Activated CD4-positive, alpha-beta memory T cell treated with anti-CD3 and anti-CD28 coated beads for 36 hours (primary cell): ENCODE measurements at regions not wholly inside any gene's neighbourhood (a gene's known extent, or its start where the extent isn't known, plus 50 kb on each side); places are given as distances from the start of the nearest gene placed in this dataset.
"Not testable (repeated sequence)": the region's sequence is repeated elsewhere in the genome, so short reads cannot be mapped to it uniquely, and the experiment has no call there.

Experiments used
- CTCF ChIA-PET: fragments of 350-600 bp; sonication (Branson Sonifier 250); formaldehyde crosslinking; loops from one replicate; lab custom pipeline; 2021; ENCODE audit warnings: antibody characterized with exemption, inconsistent platforms; lab: Charles Lee
- POLR2A ChIA-PET: fragments of 350-600 bp; sonication (Branson Sonifier 250); formaldehyde crosslinking; loops from one replicate; lab custom pipeline; 2021; ENCODE audit warnings: antibody characterized with exemption; lab: Charles Lee
- DNase-seq: peaks from one replicate; pipeline ENCODE4 v3.0.0-alpha.2; 2020
- H3K27ac Mint-ChIP-seq: one replicate; pipeline ENCODE4 v1.8.0; 2021; ENCODE audit warnings: mixed read lengths
- H3K27me3 Mint-ChIP-seq: one replicate; pipeline ENCODE4 v1.8.0; 2021; ENCODE audit warnings: mixed read lengths
- H3K36me3 Mint-ChIP-seq: one replicate; pipeline ENCODE4 v1.8.0; 2021; ENCODE audit warnings: mixed read lengths
- H3K4me1 Mint-ChIP-seq: one replicate; pipeline ENCODE4 v1.8.0; 2021; ENCODE audit warnings: low read depth, mixed read lengths
- H3K4me3 Mint-ChIP-seq: one replicate; pipeline ENCODE4 v1.8.0; 2021; ENCODE audit warnings: mild to moderate bottlenecking, mixed read lengths
- H3K9me3 Mint-ChIP-seq: one replicate; pipeline ENCODE4 v1.8.0; 2021; ENCODE audit warnings: mixed read lengths
- intact Hi-C: fragments of 100-400 bp; cut with micrococcal nuclease; formaldehyde crosslinking; loops from one replicate; pipeline ENCODE4 v1.15.1; 2023

DNA sequence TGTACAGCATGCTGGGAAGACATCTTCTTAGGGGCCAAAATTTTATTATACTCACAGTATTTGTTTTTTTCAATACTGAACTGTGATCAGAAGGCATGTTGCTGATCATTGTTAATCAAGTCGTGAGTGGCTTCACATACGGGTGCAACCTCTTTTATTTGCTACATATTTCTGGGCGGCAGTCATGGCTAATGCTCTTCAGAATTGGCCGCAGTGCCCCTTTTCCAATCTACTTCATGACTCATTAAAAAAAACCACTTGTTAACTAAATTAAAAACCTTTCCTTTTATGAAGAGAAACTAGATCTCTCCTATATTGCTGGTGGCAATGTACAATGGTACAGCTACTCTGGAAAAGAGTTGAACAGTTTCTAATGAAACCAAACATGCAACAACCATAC lies 101.5 kb upstream of the C1GALT1C1 start:
- CTCF ChIA-PET: no interaction called here
- Mint-ChIP-seq H3K4me1 (peaks cover under 1% of the 10 kb centered on the region), H3K27ac (no peak overlapping the region), H3K9me3 (no peaks in the 10 kb centered on the region), H3K4me3 (no peak overlapping the region), H3K36me3 (no peaks in the 10 kb centered on the region), H3K27me3 (no peaks in the 10 kb centered on the region)
- no peak for DNase-seq
- POLR2A ChIA-PET: no interaction called here
- intact Hi-C loops: no loop called here

DNA sequence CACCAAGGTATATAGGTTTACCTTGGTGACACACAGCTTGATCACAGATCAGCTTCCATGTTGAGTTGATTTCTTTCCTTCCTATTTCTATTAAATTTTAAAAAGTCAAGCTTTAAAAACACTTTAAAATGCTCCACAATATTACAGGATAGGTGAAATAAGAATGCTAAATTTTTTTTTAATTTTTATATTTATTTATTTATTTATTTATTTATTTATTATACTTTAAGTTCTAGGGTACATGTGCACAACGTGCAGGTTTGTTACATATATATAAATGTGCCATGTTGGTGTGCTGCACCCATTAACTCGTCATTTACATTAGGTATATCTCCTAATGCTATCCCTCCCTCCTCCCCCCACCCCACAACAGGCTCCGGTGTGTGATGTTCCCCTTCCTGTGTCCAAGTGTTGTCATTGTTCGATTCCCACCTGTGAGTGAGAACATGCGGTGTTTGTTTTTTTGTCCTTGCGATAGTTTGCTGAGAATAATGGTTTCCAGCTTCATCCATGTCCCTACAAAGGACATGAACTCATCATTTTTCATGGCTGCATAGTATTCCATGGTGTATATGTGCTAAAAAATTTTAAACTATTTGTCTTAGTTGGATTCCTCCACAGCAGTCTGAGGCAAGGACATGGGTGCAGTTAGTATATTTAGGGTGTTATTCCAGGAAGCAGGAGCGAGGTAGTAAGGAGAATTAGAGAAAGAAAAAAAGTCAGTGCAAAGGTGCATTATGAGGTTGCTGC lies 99.8 kb upstream of the C1GALT1C1 start:
- H3K4me3 Mint-ChIP-seq, H3K4me1 Mint-ChIP-seq, H3K27me3 Mint-ChIP-seq, CTCF ChIA-PET, H3K27ac Mint-ChIP-seq, intact Hi-C loops, DNase-seq, POLR2A ChIA-PET, H3K36me3 Mint-ChIP-seq, H3K9me3 Mint-ChIP-seq: not testable (repeated sequence)

DNA sequence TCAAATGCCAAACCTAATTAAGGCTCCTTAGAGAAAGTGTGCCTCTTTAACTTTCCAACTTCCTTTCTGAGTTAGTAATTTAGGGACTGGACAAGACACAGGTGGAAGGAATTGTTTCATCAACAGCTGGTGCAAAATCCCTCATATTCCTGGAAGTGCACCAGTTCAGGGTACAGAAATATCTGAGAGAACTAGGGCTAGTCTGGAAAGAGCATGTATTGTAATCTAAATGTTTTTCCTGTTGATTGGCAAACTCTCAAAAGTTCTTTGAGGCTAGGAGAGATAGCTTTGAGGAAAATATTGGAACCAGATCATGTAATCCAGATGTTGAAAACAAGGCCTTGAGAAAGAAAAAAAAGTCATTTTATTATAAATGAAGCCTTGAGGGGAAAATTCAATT lies 98.1 kb upstream of the C1GALT1C1 start:
- H3K27me3 Mint-ChIP-seq: no peaks in the 10 kb centered on the region
- no peak overlapping the region for H3K4me3 Mint-ChIP-seq
- no peak for DNase-seq
- ChIA-PET CTCF (no interaction called here), POLR2A (no interaction called here)
- H3K4me1 Mint-ChIP-seq: peaks cover 4% of the 10 kb centered on the region
- no peak overlapping the region for H3K27ac Mint-ChIP-seq
- no peaks in the 10 kb centered on the region for H3K9me3 Mint-ChIP-seq
- intact Hi-C loops: no loop called here
- no peaks in the 10 kb centered on the region for H3K36me3 Mint-ChIP-seq

DNA sequence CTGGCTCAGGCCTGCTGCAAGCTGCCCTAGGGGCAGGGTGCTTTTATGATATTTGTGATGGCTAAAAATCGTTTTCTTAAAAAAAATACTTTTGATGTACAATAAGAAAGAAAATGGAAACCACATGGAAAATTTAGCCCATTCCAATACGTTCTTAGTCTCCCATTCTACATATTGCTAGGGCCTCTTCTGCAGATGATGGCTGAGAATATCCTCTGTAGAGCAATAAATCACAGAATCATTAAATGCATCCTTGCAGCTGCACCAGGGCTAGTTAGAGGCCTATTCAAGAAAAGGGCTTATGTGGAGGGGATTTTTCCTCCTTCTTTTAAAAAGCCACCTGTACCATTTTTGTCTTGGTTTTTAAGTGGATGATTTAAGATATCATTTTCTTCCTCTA lies 97.6 kb upstream of the C1GALT1C1 start:
- no peaks in the 10 kb centered on the region for H3K9me3 Mint-ChIP-seq
- intact Hi-C loops: no loop called here
- H3K27me3 Mint-ChIP-seq: no peaks in the 10 kb centered on the region
- no peak for DNase-seq
- H3K4me1 Mint-ChIP-seq: peaks cover 4% of the 10 kb centered on the region
- ChIA-PET POLR2A (no interaction called here), CTCF (no interaction called here)
- no peaks in the 10 kb centered on the region for H3K36me3 Mint-ChIP-seq
- H3K4me3 Mint-ChIP-seq: no peak overlapping the region
- H3K27ac Mint-ChIP-seq: no peak overlapping the region

DNA sequence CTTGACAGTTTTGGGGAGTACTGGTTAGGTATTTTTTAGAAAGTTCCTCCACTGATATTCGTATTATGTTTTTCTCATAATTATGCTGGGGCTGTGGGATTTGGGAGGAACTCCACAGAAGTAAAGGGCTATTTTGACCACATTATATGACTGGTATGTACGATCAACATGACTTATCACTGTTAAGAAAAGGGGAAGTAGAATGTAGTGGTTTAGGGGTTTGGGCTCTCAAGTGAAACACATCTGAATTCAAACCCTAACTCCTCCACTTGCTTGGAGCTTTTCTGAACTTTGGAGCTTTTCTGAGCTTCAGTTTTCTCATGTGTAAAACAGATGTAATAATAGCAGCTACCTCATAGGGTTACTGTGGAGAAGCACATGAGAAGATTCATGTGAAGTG lies 96.4 kb upstream of the C1GALT1C1 start:
- Mint-ChIP-seq H3K27ac (no peak overlapping the region), H3K9me3 (no peaks in the 10 kb centered on the region), H3K36me3 (no peaks in the 10 kb centered on the region), H3K4me1 (peaks cover 4% of the 10 kb centered on the region), H3K4me3 (no peak overlapping the region), H3K27me3 (no peaks in the 10 kb centered on the region)
- ChIA-PET CTCF (no interaction called here), POLR2A (no interaction called here)
- no peak for DNase-seq
- intact Hi-C loops: no loop called here

DNA sequence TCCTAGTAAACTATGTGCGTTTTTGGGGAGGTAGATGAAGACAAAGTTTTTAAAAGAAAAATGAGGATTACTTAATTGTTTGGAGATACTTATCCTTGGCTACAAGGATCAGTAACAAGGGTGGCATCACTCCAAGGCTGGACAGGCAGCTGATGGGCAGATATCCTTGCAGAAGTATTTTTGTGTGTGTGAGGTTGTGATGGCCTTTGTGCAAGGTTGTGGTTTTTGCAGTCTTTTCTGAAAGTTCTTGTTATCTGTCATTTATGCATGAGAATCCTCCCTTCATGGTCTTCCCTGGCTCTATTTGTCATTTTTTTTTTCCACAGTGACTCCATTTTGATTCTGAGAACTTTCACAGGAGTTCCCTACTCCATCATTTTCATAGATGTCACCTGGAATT lies 96.0 kb upstream of the C1GALT1C1 start:
- Mint-ChIP-seq H3K36me3 (no peaks in the 10 kb centered on the region), H3K27ac (no peak overlapping the region), H3K4me1 (peaks cover 4% of the 10 kb centered on the region), H3K27me3 (no peaks in the 10 kb centered on the region), H3K4me3 (no peak overlapping the region), H3K9me3 (no peaks in the 10 kb centered on the region)
- ChIA-PET CTCF (no interaction called here), POLR2A (no interaction called here)
- intact Hi-C loops: no loop called here
- no peak for DNase-seq

DNA sequence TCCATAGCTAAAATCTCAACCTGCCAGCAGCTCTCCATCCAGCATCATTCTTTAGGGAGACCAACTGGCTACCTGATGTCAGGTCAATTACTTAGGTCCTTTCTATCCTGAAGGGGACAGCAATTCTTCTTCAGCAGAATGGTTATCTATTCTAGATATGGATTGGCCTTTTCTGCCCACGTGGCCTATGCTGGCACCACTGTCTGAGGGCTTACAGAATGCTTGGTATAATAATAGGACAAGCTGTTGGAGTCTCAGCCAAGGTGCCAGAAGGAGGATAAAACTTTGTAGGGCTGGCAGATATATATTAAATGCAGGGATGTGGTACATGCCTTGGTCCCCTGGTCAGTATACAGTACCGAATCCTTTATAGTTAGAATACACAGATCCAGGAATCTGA lies 89.8 kb upstream of the C1GALT1C1 start:
- H3K9me3 Mint-ChIP-seq: no peaks in the 10 kb centered on the region
- no peaks in the 10 kb centered on the region for H3K27me3 Mint-ChIP-seq
- no peaks in the 10 kb centered on the region for H3K4me1 Mint-ChIP-seq
- H3K4me3 Mint-ChIP-seq: no peak overlapping the region
- DNase-seq: no peak
- H3K27ac Mint-ChIP-seq: no peak overlapping the region
- intact Hi-C loops: no loop called here
- ChIA-PET POLR2A (no interaction called here), CTCF (no interaction called here)
- no peaks in the 10 kb centered on the region for H3K36me3 Mint-ChIP-seq

DNA sequence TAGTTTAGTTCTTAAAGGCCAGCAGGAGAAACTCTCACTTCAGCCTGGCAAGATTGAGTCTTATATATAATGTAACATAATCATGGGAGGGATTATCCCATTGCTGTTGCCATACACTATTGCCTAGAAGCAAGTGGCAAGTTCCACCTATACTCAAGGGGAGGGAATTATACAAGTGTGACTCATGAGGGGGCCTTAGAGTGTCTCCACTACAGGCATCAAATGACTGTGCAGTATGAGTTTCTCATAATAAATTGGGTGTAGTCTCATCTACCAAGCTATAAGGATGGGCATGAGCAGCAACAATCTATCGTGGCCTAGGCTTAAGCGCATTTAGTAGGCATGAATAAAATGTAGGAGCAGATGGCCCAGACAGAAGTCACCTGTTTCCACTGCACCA lies 89.1 kb upstream of the C1GALT1C1 start:
- H3K4me3 Mint-ChIP-seq: no peak overlapping the region
- DNase-seq: no peak
- intact Hi-C loops: no loop called here
- no peaks in the 10 kb centered on the region for H3K36me3 Mint-ChIP-seq
- no peak overlapping the region for H3K27ac Mint-ChIP-seq
- CTCF ChIA-PET: no interaction called here
- no peaks in the 10 kb centered on the region for H3K27me3 Mint-ChIP-seq
- no peaks in the 10 kb centered on the region for H3K4me1 Mint-ChIP-seq
- H3K9me3 Mint-ChIP-seq: no peaks in the 10 kb centered on the region
- POLR2A ChIA-PET: no interaction called here

DNA sequence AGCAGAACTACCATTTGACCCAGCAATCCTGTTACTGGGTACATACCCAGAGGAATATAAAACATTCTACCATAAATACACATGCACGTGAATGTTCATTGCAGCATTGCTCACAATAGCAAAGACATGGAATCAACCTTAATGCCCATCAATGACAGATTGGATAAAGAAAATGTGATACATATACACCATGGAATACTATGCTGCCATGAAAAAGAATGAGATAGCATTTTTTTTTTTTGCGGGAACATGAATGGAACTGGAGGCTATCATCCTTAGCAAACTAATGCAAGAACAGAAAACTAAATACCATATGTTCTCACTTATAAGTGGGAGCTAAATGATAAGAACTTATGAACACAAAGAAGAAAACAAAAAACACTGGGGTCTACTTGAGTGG lies 72.5 kb upstream of the C1GALT1C1 start:
- CTCF ChIA-PET: interaction anchor here (1.0 kb wide), 1 partner anchor 20 kb away, joined by 3 read pairs; no protein-coding TSS in a partner anchor
- H3K4me1 Mint-ChIP-seq, POLR2A ChIA-PET, intact Hi-C loops, H3K36me3 Mint-ChIP-seq, DNase-seq, H3K27ac Mint-ChIP-seq, H3K27me3 Mint-ChIP-seq, H3K4me3 Mint-ChIP-seq: not testable (repeated sequence)
- peaks cover 18% of the 10 kb centered on the region for H3K9me3 Mint-ChIP-seq

DNA sequence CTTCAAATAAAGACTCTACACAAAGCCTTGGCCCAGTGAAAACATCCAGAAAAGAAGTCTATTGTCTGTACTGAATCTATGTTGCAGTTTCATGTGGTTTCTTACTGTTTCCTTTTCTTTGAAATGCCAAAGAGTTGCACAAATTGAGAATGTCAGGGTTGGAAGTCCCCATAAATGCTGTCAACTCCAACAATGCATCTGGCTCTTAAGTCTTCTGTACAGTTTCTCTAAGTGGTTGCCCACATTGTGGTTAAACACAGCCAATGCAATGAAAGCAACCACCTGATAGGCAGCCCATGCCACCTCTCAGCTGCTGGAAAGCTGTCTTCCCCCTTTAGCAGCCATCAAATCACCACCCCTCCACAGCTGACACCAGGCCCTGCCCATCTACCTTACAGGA lies 67.2 kb upstream of the C1GALT1C1 start:
- Mint-ChIP-seq H3K4me1 (peaks cover 19% of the 10 kb centered on the region), H3K9me3 (peaks cover 18% of the 10 kb centered on the region), H3K27me3 (no peaks in the 10 kb centered on the region), H3K36me3 (peaks cover 6% of the 10 kb centered on the region), H3K27ac (peak overlapping the region; percentile 78), H3K4me3 (no peak overlapping the region)
- ChIA-PET POLR2A (interaction anchor here (0.6 kb wide), 1 partner anchor 20 kb away, joined by 3 read pairs; no protein-coding TSS in a partner anchor), CTCF (no interaction called here)
- intact Hi-C loops: loop anchor here (1.0 to 2.0 kb wide), 4 partner anchors 20 to 147 kb away; no protein-coding TSS in a partner anchor
- peak; percentile 60 for DNase-seq

DNA sequence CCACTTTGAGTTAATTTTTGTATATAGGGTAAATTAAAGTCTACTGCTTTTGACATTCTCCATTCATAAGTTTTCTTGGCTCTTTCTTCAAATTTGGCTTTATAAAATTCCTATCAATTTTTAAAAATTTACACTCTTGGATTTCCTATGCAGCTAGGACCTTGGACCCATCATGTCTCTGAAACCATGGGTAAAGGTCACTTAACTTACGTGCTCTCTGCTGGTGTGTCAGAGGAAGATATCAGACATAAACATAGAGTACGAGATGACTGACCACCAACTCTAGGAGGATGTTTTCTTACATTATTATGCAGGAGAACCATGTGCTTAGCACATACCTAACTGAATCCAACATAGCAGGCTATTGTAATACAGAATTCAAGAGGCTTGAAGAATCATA lies 62.5 kb upstream of the C1GALT1C1 start:
- no peak for DNase-seq
- ChIA-PET CTCF (no interaction called here), POLR2A (no interaction called here)
- Mint-ChIP-seq H3K4me1 (peaks cover 18% of the 10 kb centered on the region), H3K36me3 (no peaks in the 10 kb centered on the region), H3K27me3 (no peaks in the 10 kb centered on the region), H3K4me3 (no peak overlapping the region), H3K9me3 (no peaks in the 10 kb centered on the region), H3K27ac (no peak overlapping the region)
- intact Hi-C loops: no loop called here

DNA sequence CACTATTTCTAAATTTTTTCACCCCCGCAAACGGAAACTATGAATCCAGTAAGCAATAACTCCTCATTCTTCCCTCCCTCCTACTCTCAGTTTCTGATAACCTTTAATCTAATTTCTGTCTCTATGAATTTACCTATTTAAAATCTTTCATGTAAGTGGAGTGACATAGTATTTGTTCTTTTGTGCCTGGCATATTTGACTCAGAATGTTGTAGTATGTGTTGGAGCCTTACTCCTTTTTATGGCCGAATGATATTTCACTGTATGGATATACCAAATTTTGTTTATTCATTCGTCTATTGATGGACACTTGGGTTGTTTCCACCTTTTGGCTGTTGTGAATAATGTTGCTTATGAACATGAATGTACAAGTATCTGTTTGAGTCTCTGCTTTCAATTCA lies 61.1 kb upstream of the C1GALT1C1 start:
- Mint-ChIP-seq H3K4me3 (no peak overlapping the region), H3K4me1 (peaks cover 8% of the 10 kb centered on the region), H3K36me3 (no peaks in the 10 kb centered on the region), H3K27me3 (no peaks in the 10 kb centered on the region), H3K27ac (no peak overlapping the region), H3K9me3 (no peaks in the 10 kb centered on the region)
- ChIA-PET CTCF (no interaction called here), POLR2A (no interaction called here)
- DNase-seq: no peak
- intact Hi-C loops: no loop called here

DNA sequence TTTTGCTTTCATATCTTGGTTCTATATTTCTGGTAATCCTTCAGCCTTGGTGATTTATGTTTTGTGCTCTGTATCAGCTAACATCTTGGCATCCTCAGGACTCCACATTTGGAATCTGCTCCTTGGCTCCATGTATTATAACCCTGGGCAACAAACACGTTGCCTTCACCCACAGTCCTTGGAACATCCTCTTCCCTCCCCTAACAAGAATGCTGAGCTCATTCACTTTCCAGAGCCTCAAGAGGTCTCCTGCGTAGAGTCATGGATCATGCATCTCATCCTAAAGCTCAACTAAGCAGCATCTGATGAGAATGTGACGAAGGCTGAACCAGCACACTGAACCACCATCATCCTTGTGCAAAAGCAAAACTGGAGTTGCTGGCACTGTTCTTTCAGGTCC lies 60.5 kb upstream of the C1GALT1C1 start:
- no peak overlapping the region for H3K4me3 Mint-ChIP-seq
- H3K27me3 Mint-ChIP-seq: no peaks in the 10 kb centered on the region
- ChIA-PET CTCF (no interaction called here), POLR2A (no interaction called here)
- no peak overlapping the region for H3K27ac Mint-ChIP-seq
- DNase-seq: no peak
- intact Hi-C loops: no loop called here
- peaks cover 8% of the 10 kb centered on the region for H3K4me1 Mint-ChIP-seq
- no peaks in the 10 kb centered on the region for H3K36me3 Mint-ChIP-seq
- no peaks in the 10 kb centered on the region for H3K9me3 Mint-ChIP-seq
